Hepatocyte (in vitro differentiated cells): ENCODE measurements at regions not wholly inside any gene's neighbourhood (a gene's known extent, or its start where the extent isn't known, plus 50 kb on each side); places are given as distances from the start of the nearest gene placed in this dataset.

Source experiments
- DNase-seq: peaks from one replicate; pipeline ENCODE4 v3.0.0-alpha.2; 2016; ENCODE audit warnings: low spot score
- H2AFZ ChIP-seq: fragments of 200-600 bp; sonication (generic); 2 replicates; pipeline ENCODE4 v1.6.0; 2016; ENCODE audit warnings: antibody characterized with exemption, mild to moderate bottlenecking
- H3K27ac ChIP-seq: fragments of 200-600 bp; sonication (generic); 2 replicates; pipeline ENCODE4 v1.5.1; 2016; ENCODE audit warnings: mild to moderate bottlenecking
- H3K27me3 ChIP-seq: fragments of 200-600 bp; sonication (generic); 2 replicates; pipeline ENCODE4 v1.6.1; 2016
- H3K36me3 ChIP-seq: fragments of 200-600 bp; sonication (generic); replicated peaks from 2 replicates; pipeline ENCODE4 v1.5.1; 2016; ENCODE audit warnings: low read depth; ENCODE audit not compliant: insufficient read depth
- H3K4me1 ChIP-seq: fragments of 200-600 bp; sonication (generic); 2 replicates; pipeline ENCODE4 v1.5.1; 2016; ENCODE audit warnings: mild to moderate bottlenecking, moderate library complexity; ENCODE audit not compliant: insufficient read depth
- H3K4me2 ChIP-seq: fragments of 200-600 bp; sonication (generic); 2 replicates; pipeline ENCODE4 v1.6.0; 2016
- H3K4me3 ChIP-seq: fragments of 200-600 bp; sonication (generic); 2 replicates; pipeline ENCODE4 v1.5.1; 2016; ENCODE audit warnings: mild to moderate bottlenecking
- H3K79me2 ChIP-seq: fragments of 200-600 bp; sonication (generic); 2 replicates; pipeline ENCODE4 v1.6.0; 2017; ENCODE audit warnings: mild to moderate bottlenecking
- H3K9me2 ChIP-seq: fragments of 200-600 bp; sonication (generic); replicated peaks from 2 replicates; pipeline ENCODE4 v1.6.0; 2017; ENCODE audit warnings: mild to moderate bottlenecking; ENCODE audit not compliant: insufficient read depth
- H3K9me3 ChIP-seq: fragments of 200-600 bp; sonication (generic); 2 replicates; pipeline ENCODE4 v1.5.1; 2016; ENCODE audit warnings: low read depth, mild to moderate bottlenecking
- H4K20me1 ChIP-seq: fragments of 200-600 bp; sonication (generic); 2 replicates; pipeline ENCODE4 v1.6.0; 2016; ENCODE audit warnings: mild to moderate bottlenecking; ENCODE audit not compliant: insufficient read depth, poor library complexity, severe bottlenecking
- CTCF ChIP-seq: fragments of 200-600 bp; sonication (generic); IDR thresholded peaks from 2 replicates; pipeline ENCODE4 v1.5.1; 2016; ENCODE audit warnings: antibody characterized with exemption, mild to moderate bottlenecking; ENCODE audit not compliant: poor library complexity
- EZH2 ChIP-seq: fragments of 200-600 bp; sonication (generic); IDR thresholded peaks from 2 replicates; pipeline ENCODE4 v1.6.1; 2016; ENCODE audit warnings: antibody characterized with exemption, mild to moderate bottlenecking, borderline replicate concordance
- EZH2phosphoT487 ChIP-seq: fragments of 200-600 bp; sonication (generic); IDR thresholded peaks from one replicate; pipeline ENCODE4 v1.6.1; 2018; ENCODE audit warnings: antibody characterized with exemption, mild to moderate bottlenecking, low read depth, moderate library complexity; ENCODE audit not compliant: unreplicated experiment, severe bottlenecking
- WGBS: methylation state at CpG from one replicate; pipeline ENCODE4 v1.1.6; 2016; ENCODE audit warnings: low lambda C conversion rate; ENCODE audit errors: missing lambda C conversion rate; 5-methylcytosine and 5-hydroxymethylcytosine counted together

- no peaks in the 10 kb centered on the region for H4K20me1 ChIP-seq
- no peaks in the 10 kb centered on the region for H3K9me2 ChIP-seq
- H3K4me2 ChIP-seq, result peak overlapping the region; percentile 87
- no peak overlapping the region for H2AFZ ChIP-seq
- no peaks in the 10 kb centered on the region for H3K9me3 ChIP-seq
- peaks cover 53% of the 10 kb centered on the region for H3K79me2 ChIP-seq
- WGBS, result 17% methylated on average over 4 of the region's 4 CpGs
- TF ChIP-seq EZH2 (no peak), CTCF (no peak), EZH2phosphoT487 (no peak)
- H3K27ac ChIP-seq, result peak overlapping the region; percentile 81
- no peaks in the 10 kb centered on the region for H3K27me3 ChIP-seq
- no peak for DNase-seq
- H3K4me1 ChIP-seq, result peaks cover 62% of the 10 kb centered on the region
- H3K4me3 ChIP-seq, result no peak overlapping the region
- H3K36me3 ChIP-seq, result no peaks in the 10 kb centered on the region
Observed at GRCh38 chr5:124650147-124650561, 96.3 kb downstream of the ZNF608 start.

GRCh38 chr5:124649491-124650146 is 96.8 kb downstream of the ZNF608 start:
- Histone ChIP-seq H3K9me3 (no peaks in the 10 kb centered on the region), H3K36me3 (no peaks in the 10 kb centered on the region), H3K4me2 (peak overlapping the region; percentile 87), H3K27ac (peak overlapping the region; percentile 81), H4K20me1 (no peaks in the 10 kb centered on the region), H3K4me3 (no peak overlapping the region), H2AFZ (no peak overlapping the region), H3K27me3 (no peaks in the 10 kb centered on the region), H3K9me2 (no peaks in the 10 kb centered on the region), H3K79me2 (peaks cover 48% of the 10 kb centered on the region), H3K4me1 (peaks cover 57% of the 10 kb centered on the region)
- peak; percentile 48 for DNase-seq
- no peak for TF ChIP-seq EZH2phosphoT487
- TF ChIP-seq CTCF, result no peak
- TF ChIP-seq EZH2, result no peak
- WGBS, result 43% methylated on average over 11 of the region's 11 CpGs

GRCh38 chr5:124648902-124649467 is 97.5 kb downstream of the ZNF608 start:
- H3K9me2 ChIP-seq, result no peaks in the 10 kb centered on the region
- H4K20me1 ChIP-seq, result no peaks in the 10 kb centered on the region
- peak overlapping the region; percentile 81 for H3K27ac ChIP-seq
- TF ChIP-seq EZH2phosphoT487, result no peak
- TF ChIP-seq CTCF, result no peak
- TF ChIP-seq EZH2, result no peak
- H3K27me3 ChIP-seq, result no peaks in the 10 kb centered on the region
- no peaks in the 10 kb centered on the region for H3K9me3 ChIP-seq
- H3K36me3 ChIP-seq, result no peaks in the 10 kb centered on the region
- H3K79me2 ChIP-seq, result peaks cover 41% of the 10 kb centered on the region
- H2AFZ ChIP-seq, result no peak overlapping the region
- DNase-seq, result no peak
- H3K4me2 ChIP-seq, result peak overlapping the region; percentile 87
- WGBS, result 73% methylated on average over 9 of the region's 9 CpGs
- no peak overlapping the region for H3K4me3 ChIP-seq
- H3K4me1 ChIP-seq, result peaks cover 51% of the 10 kb centered on the region
